ENCODE measurements at regions not wholly inside any gene's neighbourhood (a gene's known extent, or its start where the extent isn't known, plus 50 kb on each side); places are given as distances from the start of the nearest gene placed in this dataset.
"Not testable (repeated sequence)": the region's sequence is repeated elsewhere in the genome, so short reads cannot be mapped to it uniquely, and the experiment has no call there.

GRCh38 chr10:77740396-77740795, 102.8 kb upstream of the KCNMA1 start:
- intact Hi-C loops (cut with DNase I), result not testable (repeated sequence)

GRCh38 chr10:77738496-77739158, 101.0 kb upstream of the KCNMA1 start:
- intact Hi-C loops (cut with DNase I), result no loop called here
- DNase-seq, result no peak

More at GRCh38 chr10:77740396-77740795, 102.8 kb upstream of the KCNMA1 start:
- DNase-seq, result not testable (repeated sequence)

DNA sequence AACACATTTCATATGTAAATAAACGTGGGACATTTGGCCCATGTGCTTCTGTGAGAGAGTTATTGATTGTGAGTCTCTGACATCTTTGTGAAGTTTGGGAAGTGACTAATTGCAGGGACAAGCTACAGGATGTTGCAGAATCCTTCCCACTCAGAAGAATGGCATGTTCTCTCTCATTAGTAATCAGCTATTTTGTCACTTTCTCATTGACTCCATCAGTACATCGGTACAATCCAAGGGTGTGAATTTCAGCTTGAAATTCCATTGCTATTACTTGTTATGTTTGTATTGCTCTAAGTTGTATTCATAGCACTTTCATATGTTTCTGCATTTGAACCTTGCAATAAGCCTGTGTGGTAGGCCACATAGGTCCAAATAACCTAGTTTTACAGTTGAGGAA, 100.0 kb upstream of the KCNMA1 start:
- DNase-seq, result no peak
- intact Hi-C loops (cut with DNase I), result no loop called here

- intact Hi-C loops (cut with DNase I); DNase-seq: not testable (repeated sequence)
Observed at GRCh38 chr10:77735136-77735535, 97.5 kb upstream of the KCNMA1 start.

DNA sequence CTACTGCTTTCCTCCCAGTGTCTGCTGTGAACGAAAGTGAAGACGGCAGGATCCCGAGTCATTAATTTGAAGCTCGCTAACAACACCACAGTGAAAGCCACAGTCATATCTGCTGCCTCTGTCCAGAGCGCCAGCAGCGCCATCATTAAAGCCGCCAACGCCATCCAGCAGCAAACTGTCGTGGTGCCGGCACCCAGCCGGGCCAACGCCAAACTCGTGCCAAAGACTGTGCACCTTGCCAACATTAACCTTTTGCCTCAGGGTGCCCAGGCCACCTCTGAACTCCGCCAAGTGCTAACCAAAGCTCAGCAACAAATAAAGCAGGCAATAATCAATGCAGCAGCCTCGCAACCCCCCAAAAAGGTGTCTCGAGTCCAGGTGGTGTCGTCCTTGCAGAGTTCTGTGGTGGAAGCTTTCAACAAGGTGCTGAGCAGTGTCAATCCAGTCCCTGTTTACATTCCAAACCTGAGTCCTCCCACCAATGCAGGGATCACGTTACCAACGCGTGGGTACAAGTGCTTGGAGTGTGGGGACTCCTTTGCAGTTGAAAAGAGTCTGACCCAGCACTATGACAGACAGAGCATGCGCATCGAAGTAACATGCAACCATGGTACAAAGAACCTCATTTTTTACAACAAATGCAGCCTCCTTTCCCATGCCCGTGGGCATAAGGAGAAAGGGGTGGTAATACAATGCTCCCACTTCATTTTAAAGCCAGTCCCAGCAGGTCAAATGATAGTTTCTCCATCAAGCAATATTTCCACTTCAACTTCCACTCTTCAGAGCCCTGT, 94.8 kb upstream of the KCNMA1 start:
- intact Hi-C loops (cut with DNase I), result no loop called here
- no peak for DNase-seq

GRCh38 chr10:77727481-77727880, 89.9 kb upstream of the KCNMA1 start:
- intact Hi-C loops (cut with DNase I), result no loop called here
- no peak for DNase-seq

DNA sequence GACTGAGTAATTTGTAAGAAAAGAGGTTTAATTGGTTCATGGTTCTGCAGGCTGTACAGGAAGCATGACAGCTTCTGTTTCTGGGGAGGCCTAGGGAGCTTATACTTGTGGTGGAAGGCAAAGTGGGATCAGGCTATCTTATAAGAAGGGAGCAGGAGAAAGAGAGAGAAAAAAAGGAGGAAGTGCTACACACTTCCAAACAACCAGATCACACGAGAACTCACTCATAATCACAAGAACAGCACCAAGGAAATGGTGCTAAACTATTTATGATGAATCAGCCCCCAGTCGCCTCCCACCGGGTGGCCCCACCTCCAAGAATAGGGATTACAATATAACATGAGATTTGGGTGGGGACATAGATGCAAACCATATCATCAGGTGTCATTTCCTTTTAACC, 89.1 kb upstream of the KCNMA1 start:
- no peak for DNase-seq
- intact Hi-C loops (cut with DNase I), result no loop called here

DNA sequence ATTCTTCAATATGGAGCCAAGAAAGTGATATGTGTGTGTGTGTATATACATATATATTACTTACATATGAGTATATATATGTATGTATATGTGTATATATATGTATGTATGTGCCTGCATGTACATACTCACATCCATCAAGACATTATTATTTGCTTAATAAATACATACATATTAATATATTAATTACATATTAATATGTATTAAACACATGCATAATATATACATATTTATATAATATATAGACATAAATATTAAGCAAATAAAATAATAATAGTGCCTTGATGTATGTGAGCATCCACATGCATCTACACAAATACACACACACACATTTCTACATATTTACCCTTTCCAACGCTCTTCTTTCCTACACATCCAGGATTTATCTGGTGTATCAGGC, 88.7 kb upstream of the KCNMA1 start:
- intact Hi-C loops (cut with DNase I), result no loop called here
- DNase-seq, result no peak

- DNase-seq, result no peak
- intact Hi-C loops (cut with DNase I), result no loop called here
Observed at GRCh38 chr10:77724820-77725219, 87.2 kb upstream of the KCNMA1 start.

DNA sequence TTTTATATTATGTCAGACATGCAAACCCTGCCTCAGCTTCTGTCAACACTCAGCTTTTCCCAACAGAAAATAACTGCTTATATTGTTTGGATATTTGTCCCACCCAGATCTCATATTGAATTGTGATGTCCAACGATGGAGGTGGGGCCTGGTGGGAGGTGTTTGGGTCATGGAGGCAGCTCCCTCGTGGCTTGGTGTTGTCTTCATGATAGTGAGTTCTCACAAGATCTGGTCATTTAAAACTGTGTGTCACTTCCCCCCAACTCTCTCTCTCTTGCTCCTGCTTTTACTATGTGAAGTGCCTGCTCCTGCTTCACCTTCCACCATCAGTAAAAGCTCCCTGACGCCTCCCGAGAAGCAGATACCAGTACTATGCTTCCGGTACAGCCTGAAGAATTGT, 85.8 kb upstream of the KCNMA1 start:
- no peak for DNase-seq
- intact Hi-C loops (cut with DNase I), result no loop called here

DNA sequence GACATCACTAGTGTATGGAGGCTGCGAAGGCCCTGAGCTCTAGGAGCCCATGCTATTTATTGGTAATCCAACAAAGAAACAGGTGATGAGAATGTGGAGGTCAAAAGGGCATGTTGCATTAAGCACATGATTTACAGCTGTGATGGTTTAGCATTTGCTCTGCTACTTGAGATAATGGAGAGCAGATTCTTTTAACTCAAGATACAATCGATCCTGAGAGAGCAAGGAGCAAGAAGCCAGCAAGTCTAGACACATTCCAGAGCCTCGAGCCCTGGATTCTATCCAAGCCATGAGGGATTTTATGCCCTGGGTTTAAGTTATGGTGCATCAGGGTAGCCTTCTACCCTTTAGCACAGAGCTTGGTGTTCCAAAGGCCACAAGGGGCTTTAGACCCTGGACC, 85.3 kb upstream of the KCNMA1 start:
- intact Hi-C loops (cut with DNase I); DNase-seq: not testable (repeated sequence)

DNA sequence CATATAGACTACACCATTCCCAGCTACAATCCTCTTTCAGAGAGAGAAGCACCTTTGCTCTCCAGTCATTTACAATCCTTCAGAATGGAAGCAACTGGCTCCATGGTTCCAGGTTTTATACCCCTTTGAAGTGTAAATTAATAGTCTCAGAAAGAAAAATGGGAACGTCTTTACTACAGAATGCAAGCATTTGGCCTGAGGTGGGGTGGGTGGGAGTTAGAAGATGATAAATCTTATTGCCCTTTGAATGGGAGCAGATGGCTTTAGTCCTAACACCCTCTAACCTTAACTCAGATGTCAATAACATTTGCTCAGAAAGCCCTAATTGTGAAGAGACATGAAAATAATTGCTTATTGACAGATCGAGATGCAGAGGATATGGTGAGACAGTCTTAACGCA, 84.2 kb upstream of the KCNMA1 start:
- DNase-seq, result no peak
- intact Hi-C loops (cut with DNase I), result no loop called here

GRCh38 chr10:77718957-77719356, 81.3 kb upstream of the KCNMA1 start:
- intact Hi-C loops (cut with DNase I), result loop anchor here (5.0 kb wide), 1 partner anchor 147 kb away; no protein-coding TSS in a partner anchor
- no peak for DNase-seq

DNA sequence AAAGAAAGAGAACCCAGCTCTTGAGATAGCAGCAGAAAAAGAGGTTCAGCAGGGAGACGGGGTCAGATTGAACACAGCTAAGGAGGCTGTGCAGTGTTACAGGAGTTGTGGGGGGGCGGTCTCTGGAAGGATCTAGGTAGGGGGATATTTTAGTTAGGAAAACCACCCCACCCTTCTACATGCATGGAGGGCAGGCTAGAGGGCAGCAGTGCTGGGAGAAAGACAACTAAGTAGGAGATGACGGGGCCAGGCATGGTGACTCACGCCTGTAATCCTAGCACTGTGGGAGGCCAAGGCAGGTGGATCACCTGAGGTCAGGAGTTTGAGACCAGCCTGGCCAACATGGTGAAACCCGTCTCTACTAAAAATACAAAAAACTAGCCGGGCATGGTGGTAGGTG, 80.7 kb upstream of the KCNMA1 start:
- DNase-seq, result not testable (repeated sequence)
- intact Hi-C loops (cut with DNase I), result loop anchor here (5.0 kb wide), 1 partner anchor 146 kb away; no protein-coding TSS in a partner anchor

- DNase-seq, result no peak
- intact Hi-C loops (cut with DNase I), result loop anchor here (5.0 kb wide), 1 partner anchor 145 kb away; no protein-coding TSS in a partner anchor
Observed at GRCh38 chr10:77717336-77717735, 79.7 kb upstream of the KCNMA1 start.

GRCh38 chr10:77716458-77717317, 79.1 kb upstream of the KCNMA1 start:
- intact Hi-C loops (cut with DNase I), result loop anchor here (5.0 kb wide), 1 partner anchor 144 kb away; no protein-coding TSS in a partner anchor
- DNase-seq, result no peak

DNA sequence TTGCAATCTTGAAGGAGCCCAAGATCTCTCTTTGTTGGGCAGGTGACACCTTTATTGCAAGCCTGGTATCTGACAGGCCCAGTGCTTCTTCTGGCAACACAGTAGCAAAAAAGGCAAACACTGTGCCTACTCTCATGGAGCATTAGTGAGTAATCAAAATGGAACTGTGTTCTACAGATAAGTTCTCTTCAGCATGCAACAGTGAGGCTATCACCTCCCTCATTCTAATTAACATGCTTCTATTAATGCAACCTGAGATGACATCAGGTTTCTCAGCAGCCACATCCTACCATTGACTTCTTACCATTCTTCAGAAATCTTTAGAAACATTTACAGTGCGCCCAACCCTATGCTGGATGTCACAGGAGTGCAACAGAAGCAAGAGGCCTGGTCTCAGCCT, 77.9 kb upstream of the KCNMA1 start:
- DNase-seq, result no peak
- intact Hi-C loops (cut with DNase I), result loop anchor here (5.0 kb wide), 1 partner anchor 143 kb away; no protein-coding TSS in a partner anchor

DNA sequence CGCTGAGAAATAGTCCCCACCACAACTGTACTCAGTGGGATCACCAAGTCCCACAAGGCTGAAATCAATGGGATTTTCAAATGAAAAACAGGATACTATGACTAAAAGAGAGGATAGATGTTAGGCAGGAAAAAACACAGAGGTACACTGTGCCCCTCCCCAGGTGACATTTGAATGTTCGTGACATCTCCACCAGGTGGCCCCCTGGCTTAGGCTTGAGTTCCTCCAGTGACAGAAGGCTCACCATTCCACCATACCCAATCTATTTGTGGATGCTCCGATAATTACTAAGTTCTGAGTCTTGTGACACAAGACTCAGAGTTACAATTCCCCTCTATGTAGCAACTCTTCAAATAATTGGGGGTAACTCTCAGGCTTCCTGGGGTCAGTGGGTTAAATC, 77.5 kb upstream of the KCNMA1 start:
- intact Hi-C loops (cut with DNase I), result loop anchor here (5.0 kb wide), 1 partner anchor 143 kb away; no protein-coding TSS in a partner anchor
- no peak for DNase-seq

GRCh38 chr10:77713521-77714280, 76.1 kb upstream of the KCNMA1 start:
- DNase-seq, result peak in 1 of 10 donors; percentile 37
- intact Hi-C loops (cut with DNase I), result no loop called here

GRCh38 chr10:77712207-77712606, 74.6 kb upstream of the KCNMA1 start:
- intact Hi-C loops (cut with DNase I), result no loop called here
- DNase-seq, result no peak
